Esophagus squamous epithelium (tissue), 5 donors: ENCODE measurements at regions not wholly inside any gene's neighbourhood (a gene's known extent, or its start where the extent isn't known, plus 50 kb on each side); places are given as distances from the start of the nearest gene placed in this dataset.

Source experiments
- DNase-seq: peaks from one replicate; lab custom pipeline; 2025; lab: John Stamatoyannopoulos, UW
- H3K27ac ChIP-seq, 4 donors: fragments of 200-600 bp; sonication (generic); one replicate each; pipeline ENCODE4 v1.5.1; 2016 to 2019; ENCODE audit warnings: mild to moderate bottlenecking in 1 of 4
- H3K27me3 ChIP-seq, 4 donors: fragments of 200-600 bp; sonication (generic); 1 replicate in 3 of 4; 2 replicates in 1 of 4; pipeline versions ENCODE4 v1.5.1 to v1.6.0; 2017 to 2021; ENCODE audit warnings: antibody characterized with exemption in 1 of 4
- H3K36me3 ChIP-seq, 3 donors: fragments of 200-600 bp; sonication (generic); one replicate each; pipeline ENCODE4 v1.5.1; 2016 to 2019
- H3K4me1 ChIP-seq, 3 donors: fragments of 200-600 bp; sonication (generic); one replicate each; pipeline ENCODE4 v1.5.1; 2017 to 2019
- H3K4me3 ChIP-seq, 4 donors: fragments of 200-600 bp; sonication (generic); 1 replicate in 3 of 4; 2 replicates in 1 of 4; pipeline ENCODE4 v1.5.1; 2016 to 2019; ENCODE audit warnings: mild to moderate bottlenecking in 2 of 4, moderate library complexity in 1 of 4
- H3K9me3 ChIP-seq, 3 donors: fragments of 200-600 bp; sonication (generic); one replicate each; pipeline ENCODE4 v1.5.1; 2016 to 2019
- POLR2A ChIP-seq, 4 donors: fragments of 450-650 bp; IDR thresholded peaks; one replicate each; pipeline ENCODE4 v1.6.1; 2017; ENCODE audit warnings: antibody characterized with exemption in 4 of 4, mild to moderate bottlenecking in 4 of 4, moderate library complexity in 3 of 4
- WGBS, 2 donors: methylation state at CpG; one replicate each; pipeline ENCODE4 v1.1.5; 2018; 5-methylcytosine and 5-hydroxymethylcytosine counted together
- intact Hi-C: fragments of 100-400 bp; cut with DNase I; formaldehyde crosslinking; loops from one replicate; pipeline ENCODE4 v1.15.0; 2022
- TF ChIP-seq, protein P1 (sequence below), 6 experiments: fragments of 450-650 bp in 4 of 6; fragments of 200-600 bp in 2 of 6; sonication (generic) in 2 of 6; IDR thresholded peaks; one replicate each; pipeline ENCODE4 v1.5.1; 2016 to 2019; ENCODE audit warnings: antibody characterized with exemption in 6 of 6, mild to moderate bottlenecking in 4 of 6, moderate library complexity in 4 of 6
- donor health status: DM: yes; HTN: yes; CAD: no.

DNA sequence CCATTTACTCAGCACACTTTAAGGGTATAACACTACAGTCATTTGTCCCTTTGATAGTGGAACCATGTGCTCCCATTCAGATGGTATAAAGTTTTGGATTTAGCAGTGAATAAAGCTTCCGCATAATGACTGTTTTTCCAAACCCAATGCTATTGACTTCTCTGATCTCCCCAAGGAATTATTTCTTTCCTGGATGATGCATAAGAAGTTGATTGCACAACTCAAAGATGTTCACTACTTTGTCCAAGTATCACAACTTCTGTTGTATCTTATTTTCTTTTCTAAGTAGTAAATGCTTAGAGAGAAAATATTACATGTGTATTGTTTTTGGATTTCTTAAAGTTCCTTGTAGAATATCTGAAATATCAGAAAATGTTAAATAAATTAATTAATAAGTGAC lies 300.2 kb downstream of the GPM6A start:
- H3K27me3 ChIP-seq = no peaks in the 10 kb centered on the region
- H3K4me1 ChIP-seq = no peaks in the 10 kb centered on the region
- intact Hi-C loops = no loop called here
- no peak overlapping the region for H3K27ac ChIP-seq
- H3K36me3 ChIP-seq = no peaks in the 10 kb centered on the region
- no peak for TF ChIP-seq POLR2A (IDR thresholded peaks at IDR 0.05)
- TF ChIP-seq, protein P1, sequence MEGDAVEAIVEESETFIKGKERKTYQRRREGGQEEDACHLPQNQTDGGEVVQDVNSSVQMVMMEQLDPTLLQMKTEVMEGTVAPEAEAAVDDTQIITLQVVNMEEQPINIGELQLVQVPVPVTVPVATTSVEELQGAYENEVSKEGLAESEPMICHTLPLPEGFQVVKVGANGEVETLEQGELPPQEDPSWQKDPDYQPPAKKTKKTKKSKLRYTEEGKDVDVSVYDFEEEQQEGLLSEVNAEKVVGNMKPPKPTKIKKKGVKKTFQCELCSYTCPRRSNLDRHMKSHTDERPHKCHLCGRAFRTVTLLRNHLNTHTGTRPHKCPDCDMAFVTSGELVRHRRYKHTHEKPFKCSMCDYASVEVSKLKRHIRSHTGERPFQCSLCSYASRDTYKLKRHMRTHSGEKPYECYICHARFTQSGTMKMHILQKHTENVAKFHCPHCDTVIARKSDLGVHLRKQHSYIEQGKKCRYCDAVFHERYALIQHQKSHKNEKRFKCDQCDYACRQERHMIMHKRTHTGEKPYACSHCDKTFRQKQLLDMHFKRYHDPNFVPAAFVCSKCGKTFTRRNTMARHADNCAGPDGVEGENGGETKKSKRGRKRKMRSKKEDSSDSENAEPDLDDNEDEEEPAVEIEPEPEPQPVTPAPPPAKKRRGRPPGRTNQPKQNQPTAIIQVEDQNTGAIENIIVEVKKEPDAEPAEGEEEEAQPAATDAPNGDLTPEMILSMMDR (IDR thresholded peaks at IDR 0.05) = no peak
- H3K9me3 ChIP-seq = peaks cover 0 to 3% (median 0%) of the 10 kb centered on the region in 3 donors
- no peak for DNase-seq
- H3K4me3 ChIP-seq = no peak overlapping the region
- WGBS, 2 donors = 93 to 95% methylated on average over 1 of the region's 1 CpG

DNA sequence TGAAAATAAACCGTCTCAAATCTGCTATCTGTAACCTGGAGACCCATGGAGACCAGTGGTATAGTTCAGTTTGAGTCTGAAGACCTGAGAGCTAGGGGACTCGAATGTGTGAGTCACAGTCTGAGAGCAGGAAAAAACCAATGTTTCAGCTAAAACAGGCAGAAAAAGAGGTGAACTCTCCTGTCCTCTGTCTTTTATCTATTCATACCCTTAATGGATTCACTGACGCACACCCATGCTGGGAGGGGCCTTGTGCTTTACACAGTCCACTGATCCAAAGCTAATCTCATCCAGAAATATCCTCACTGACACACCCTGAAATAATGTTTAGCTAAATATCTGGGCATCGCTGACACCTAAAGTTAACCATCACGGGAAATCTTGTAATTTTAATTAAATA lies 297.9 kb downstream of the GPM6A start:
- intact Hi-C loops = no loop called here
- WGBS, 2 donors = 72 to 76% methylated on average over 5 of the region's 5 CpGs
- Histone ChIP-seq H3K4me1 (no peaks in the 10 kb centered on the region), H3K36me3 (no peaks in the 10 kb centered on the region), H3K9me3 (peaks cover 0 to 3% (median 0%) of the 10 kb centered on the region in 3 donors), H3K27me3 (no peaks in the 10 kb centered on the region), H3K4me3 (no peak overlapping the region), H3K27ac (no peak overlapping the region)
- TF ChIP-seq POLR2A (IDR thresholded peaks at IDR 0.05) = no peak
- DNase-seq = no peak

DNA sequence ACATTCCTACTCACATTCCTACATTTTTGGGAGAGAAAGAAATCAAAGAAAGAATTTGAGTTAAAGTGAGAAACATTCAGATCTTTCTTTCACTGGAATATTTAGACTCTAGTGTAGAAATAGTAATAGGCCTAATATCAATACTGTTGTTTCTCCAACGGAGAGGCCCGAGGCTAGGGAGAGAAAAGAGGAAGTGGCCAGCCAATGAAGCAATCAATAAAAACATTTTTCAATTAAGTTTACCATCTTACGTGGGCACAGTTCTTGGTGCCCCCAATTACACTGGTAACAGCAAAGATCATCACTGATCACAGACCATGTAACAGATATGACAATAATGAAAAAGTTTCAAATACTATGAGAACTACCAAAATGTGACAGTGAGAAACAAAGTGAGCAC lies 281.4 kb downstream of the GPM6A start:
- no peaks in the 10 kb centered on the region for H3K36me3 ChIP-seq
- H3K4me1 ChIP-seq = no peaks in the 10 kb centered on the region
- no peaks in the 10 kb centered on the region for H3K27me3 ChIP-seq
- no peaks in the 10 kb centered on the region for H3K9me3 ChIP-seq
- intact Hi-C loops = no loop called here
- TF ChIP-seq, protein P1 (IDR thresholded peaks at IDR 0.05) = no peak
- no peak for TF ChIP-seq POLR2A (IDR thresholded peaks at IDR 0.05)
- no peak overlapping the region for H3K27ac ChIP-seq
- H3K4me3 ChIP-seq = no peak overlapping the region
- no peak for DNase-seq
- WGBS, 2 donors = 71 to 87% methylated on average over 3 of the region's 3 CpGs

DNA sequence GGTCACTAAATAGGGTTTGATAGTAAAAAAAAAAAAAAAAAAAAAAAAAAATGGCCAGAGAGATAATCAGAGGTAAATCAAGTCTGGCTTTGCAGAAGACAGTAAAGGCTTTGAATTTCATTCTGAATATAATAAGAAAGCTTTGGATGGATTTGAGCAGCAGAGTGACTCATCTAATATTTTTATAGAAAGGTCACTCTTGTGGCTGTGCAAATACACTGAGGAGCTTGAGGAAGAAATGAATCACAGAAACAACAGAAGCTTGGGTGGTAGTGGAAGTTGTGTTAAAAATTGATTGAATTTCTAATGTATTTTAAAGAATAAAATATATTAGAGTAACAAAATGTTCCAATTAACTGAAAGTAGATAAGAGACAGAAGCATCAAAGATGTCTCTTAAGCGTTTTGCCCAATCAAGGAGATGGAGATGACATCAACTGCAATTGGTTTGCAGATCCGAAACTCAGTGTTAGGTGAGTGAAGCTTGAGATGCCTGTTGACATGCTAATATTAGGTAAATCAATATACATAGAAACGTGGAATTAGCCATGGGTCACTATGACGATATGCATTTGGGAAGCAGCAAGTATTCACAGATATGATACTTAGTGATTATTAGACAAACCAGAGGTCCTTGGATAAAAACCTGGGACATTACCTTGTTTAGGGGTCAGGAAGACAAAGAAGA lies 280.5 kb downstream of the GPM6A start:
- Histone ChIP-seq H3K4me3 (no peak overlapping the region), H3K4me1 (no peaks in the 10 kb centered on the region), H3K27me3 (no peaks in the 10 kb centered on the region), H3K27ac (no peak overlapping the region), H3K9me3 (no peaks in the 10 kb centered on the region), H3K36me3 (no peaks in the 10 kb centered on the region)
- TF ChIP-seq POLR2A (IDR thresholded peaks at IDR 0.05) = no peak
- TF ChIP-seq, protein P1 (IDR thresholded peaks at IDR 0.05) = no peak
- 71 to 75% methylated on average over 4 of the region's 4 CpGs for WGBS, 2 donors
- DNase-seq = no peak
- intact Hi-C loops = no loop called here

DNA sequence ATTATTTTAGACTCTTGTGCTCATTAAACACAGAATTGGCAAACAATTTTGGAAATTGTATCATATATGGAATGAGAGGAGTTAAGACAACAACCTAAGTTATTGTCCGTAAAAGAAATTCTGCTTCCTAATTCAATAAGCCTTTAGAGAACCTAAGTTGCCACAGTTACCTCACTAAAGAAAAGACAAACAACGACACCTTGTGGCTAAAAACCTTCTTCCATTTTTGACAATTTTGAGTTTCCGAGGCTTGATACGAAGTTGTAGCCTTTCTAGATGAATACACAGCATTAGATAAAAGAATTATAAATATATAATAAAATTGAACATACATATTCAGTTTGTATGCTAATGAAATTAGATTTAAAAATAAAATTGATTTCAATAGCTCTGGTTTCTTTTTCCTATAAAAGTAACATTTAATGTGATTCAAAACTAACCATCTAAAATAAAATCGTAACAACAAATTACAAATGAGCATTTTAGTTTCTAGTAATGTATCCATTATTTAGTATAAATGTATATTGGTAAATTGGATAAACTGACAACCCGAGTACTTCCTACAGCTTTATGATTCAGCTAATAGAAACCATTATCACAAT lies 275.1 kb downstream of the GPM6A start:
- no peak overlapping the region for H3K27ac ChIP-seq
- no peaks in the 10 kb centered on the region for H3K36me3 ChIP-seq
- 29 to 30% methylated on average over 6 of the region's 6 CpGs for WGBS, 2 donors
- no peaks in the 10 kb centered on the region for H3K27me3 ChIP-seq
- H3K4me3 ChIP-seq = no peak overlapping the region
- H3K9me3 ChIP-seq = no peaks in the 10 kb centered on the region
- TF ChIP-seq POLR2A (IDR thresholded peaks at IDR 0.05) = no peak
- TF ChIP-seq, protein P1 (IDR thresholded peaks at IDR 0.05) = peak in 4 of 6 experiments; percentile 16 to 37 (median 34)
- DNase-seq = no peak
- H3K4me1 ChIP-seq = no peaks in the 10 kb centered on the region
- intact Hi-C loops = no loop called here
